H7 (cell line): ENCODE measurements at regions not wholly inside any gene's neighbourhood (a gene's known extent, or its start where the extent isn't known, plus 50 kb on each side); places are given as distances from the start of the nearest gene placed in this dataset.

Source experiments
- DNase-seq: peaks from one replicate; pipeline ENCODE4 v3.0.0; 2012
- H3K27me3 ChIP-seq: 2 replicates; pipeline ENCODE4 v1.6.0; 2011; ENCODE audit warnings: mild to moderate bottlenecking, low read length; ENCODE audit not compliant: control insufficient read depth, insufficient read depth
- H3K36me3 ChIP-seq: replicated peaks from 2 replicates; pipeline ENCODE4 v1.5.1; 2011; ENCODE audit warnings: low read length; ENCODE audit not compliant: control insufficient read depth, insufficient read depth
- H3K4me3 ChIP-seq: 2 replicates; pipeline ENCODE4 v1.5.1; 2011; ENCODE audit warnings: low read depth, mild to moderate bottlenecking, control low read depth, low read length, moderate library complexity; ENCODE audit not compliant: insufficient read depth

DNA sequence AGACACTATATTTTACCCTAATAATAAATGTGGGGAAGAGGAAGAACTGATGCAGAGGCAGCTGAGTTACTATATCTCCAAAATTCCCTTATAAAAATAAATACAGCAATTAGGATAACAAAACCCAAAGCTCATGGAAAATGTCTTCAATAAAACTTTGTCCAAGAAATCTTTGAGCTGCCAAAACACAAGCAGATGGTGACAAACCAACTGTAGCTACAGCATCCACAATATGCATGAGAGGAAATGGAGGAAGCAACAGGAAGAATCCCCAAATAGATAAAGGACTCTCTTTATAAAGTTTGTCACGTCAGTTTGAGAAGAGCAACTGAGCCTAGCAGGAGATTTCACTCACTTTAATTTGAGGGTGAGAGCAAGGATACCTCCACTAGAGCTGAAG, 638.2 kb downstream of the IGSF11 start:
- no peak overlapping the region for H3K4me3 ChIP-seq
- no peaks in the 10 kb centered on the region for H3K27me3 ChIP-seq
- DNase-seq, result no peak
- H3K36me3 ChIP-seq, result no peaks in the 10 kb centered on the region

DNA sequence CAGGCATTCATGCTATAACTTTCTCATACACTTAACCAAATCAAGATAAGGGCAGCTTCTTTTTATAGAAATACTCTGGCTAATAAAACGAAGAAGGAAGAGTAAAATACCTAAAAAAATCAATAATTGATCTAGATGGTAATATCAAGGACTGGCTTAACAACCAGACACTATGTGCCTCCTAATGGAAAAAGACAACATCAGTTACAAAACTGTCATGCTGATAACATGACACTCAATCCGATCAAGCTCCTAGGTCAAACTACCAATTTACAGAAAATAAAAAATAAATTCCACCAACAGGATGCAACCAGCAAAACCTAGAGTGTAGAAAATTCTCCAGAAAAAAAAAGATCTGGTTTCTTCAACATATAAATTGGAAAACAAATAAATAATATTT, 634.6 kb downstream of the IGSF11 start:
- no peaks in the 10 kb centered on the region for H3K36me3 ChIP-seq
- no peak overlapping the region for H3K4me3 ChIP-seq
- no peak for DNase-seq
- H3K27me3 ChIP-seq, result no peaks in the 10 kb centered on the region

DNA sequence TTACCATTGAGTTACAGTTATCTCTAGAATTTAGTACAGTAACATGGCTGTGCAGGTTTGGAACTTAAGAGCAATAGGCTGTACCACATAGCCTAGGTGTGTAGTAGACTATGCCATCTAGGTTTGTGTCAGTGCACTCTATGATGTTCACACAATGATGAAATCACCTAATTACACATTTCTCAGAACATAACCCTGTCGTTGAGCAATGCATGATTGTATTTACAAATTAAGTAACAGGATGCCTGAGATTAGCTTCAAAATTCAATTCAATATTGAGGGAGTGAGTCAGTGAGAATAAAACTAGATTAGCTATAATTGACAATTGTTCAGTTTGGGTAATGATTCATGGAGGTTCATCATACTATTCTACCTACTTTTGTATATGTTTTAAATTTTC, 633.8 kb downstream of the IGSF11 start:
- Histone ChIP-seq H3K27me3 (no peaks in the 10 kb centered on the region), H3K36me3 (no peaks in the 10 kb centered on the region), H3K4me3 (no peak overlapping the region)
- no peak for DNase-seq

DNA sequence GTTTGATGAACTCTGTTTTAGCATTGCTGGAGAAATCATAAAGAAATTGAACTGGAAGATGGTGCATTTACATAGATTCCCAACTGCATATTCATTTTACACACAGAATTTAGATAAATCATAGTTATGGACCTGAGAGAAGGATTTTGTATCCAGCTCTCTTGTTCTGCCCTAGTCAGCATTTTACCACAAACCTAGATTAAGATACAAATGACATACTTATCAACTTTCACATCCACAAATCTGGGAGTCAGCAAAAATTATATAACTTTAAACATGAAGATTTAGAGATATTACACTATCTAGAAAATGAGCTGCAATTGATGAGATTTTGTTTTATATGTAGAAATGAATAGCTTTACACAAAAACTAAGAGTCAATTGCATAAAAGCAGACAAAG, 632.8 kb downstream of the IGSF11 start:
- DNase-seq, result no peak
- H3K4me3 ChIP-seq, result no peak overlapping the region
- no peaks in the 10 kb centered on the region for H3K36me3 ChIP-seq
- no peaks in the 10 kb centered on the region for H3K27me3 ChIP-seq

DNA sequence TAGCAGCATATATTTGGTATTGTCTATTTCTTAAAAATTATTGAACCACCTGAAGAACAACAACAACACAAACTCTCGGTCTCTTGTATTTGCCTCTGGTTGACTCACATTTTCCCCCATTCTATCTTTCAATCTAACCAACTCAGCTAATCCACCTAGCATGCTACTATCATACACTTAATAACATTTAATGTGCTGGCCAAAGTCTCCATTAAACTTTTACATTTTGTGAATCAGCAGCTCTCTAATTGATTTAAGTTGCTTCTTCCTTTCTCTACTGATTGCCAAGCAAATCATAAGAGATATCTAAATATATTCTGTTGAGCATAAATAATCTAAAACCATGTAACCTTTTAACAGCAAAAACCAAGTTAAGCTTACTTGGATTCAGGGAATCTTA, 631.7 kb downstream of the IGSF11 start:
- DNase-seq, result no peak

DNA sequence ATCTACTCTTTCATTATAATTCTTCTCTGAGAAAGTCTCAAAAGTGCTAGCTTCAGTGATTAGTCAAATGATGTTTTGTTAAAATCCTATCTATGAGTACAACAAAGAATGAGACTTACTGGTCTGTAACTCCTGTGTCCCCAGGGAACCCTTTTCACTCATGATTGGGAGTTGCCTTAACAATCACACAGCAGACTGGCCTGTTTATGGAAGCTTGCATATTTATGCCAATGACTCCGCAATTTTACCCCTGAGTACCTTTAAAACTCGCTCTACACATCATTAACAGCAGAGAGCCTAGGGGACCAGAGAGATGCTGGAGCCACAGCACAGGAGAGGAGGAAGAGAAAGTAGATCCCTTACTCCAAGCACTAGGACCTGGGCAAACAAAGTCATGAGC, 628.1 kb downstream of the IGSF11 start:
- Histone ChIP-seq H3K27me3 (no peaks in the 10 kb centered on the region), H3K36me3 (no peaks in the 10 kb centered on the region), H3K4me3 (no peak overlapping the region)
- no peak for DNase-seq

More for the DNA sequence above, 631.7 kb downstream of the IGSF11 start:
- no peaks in the 10 kb centered on the region for H3K36me3 ChIP-seq
- no peaks in the 10 kb centered on the region for H3K27me3 ChIP-seq
- H3K4me3 ChIP-seq, result no peak overlapping the region

DNA sequence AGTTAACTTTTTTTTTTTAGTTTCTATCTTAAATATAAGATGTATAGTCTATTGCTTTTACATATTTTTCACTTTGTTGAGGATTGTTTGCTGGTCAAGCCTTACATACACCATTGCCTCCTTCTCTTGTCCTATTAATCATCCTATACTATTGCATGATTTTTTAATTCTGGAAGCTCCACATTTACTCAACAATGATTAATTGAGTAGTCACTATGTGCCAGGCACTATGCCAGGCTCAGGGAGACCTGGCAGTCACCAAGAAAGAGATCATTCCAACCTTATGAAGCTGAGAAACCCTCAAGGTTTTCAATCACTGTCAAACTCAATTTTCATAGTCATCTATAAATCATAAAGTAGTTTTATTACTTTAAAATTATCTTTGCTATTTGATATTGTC, 626.2 kb downstream of the IGSF11 start:
- no peak for DNase-seq
- no peak overlapping the region for H3K4me3 ChIP-seq
- no peaks in the 10 kb centered on the region for H3K27me3 ChIP-seq
- H3K36me3 ChIP-seq, result no peaks in the 10 kb centered on the region

DNA sequence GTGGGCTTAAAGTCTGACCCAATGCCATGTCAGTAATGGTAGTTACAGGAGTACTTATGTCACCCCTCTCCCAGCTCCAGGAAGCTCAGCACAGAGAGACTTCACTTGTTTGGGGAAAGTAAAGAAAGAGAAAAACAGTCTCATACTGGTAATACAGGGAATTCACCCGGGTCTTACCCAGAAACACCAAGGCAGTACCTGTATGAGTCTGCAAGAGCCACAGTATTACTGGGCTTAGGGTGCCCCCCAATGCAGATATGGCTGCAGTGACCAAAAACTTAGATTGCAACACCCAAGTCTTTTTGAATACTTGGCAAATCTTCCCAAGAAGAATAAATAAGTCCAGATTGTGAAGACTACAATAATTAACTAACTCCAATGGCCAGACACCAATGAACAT, 622.1 kb downstream of the IGSF11 start:
- H3K4me3 ChIP-seq, result no peak overlapping the region
- H3K27me3 ChIP-seq, result no peaks in the 10 kb centered on the region
- H3K36me3 ChIP-seq, result no peaks in the 10 kb centered on the region
- no peak for DNase-seq

DNA sequence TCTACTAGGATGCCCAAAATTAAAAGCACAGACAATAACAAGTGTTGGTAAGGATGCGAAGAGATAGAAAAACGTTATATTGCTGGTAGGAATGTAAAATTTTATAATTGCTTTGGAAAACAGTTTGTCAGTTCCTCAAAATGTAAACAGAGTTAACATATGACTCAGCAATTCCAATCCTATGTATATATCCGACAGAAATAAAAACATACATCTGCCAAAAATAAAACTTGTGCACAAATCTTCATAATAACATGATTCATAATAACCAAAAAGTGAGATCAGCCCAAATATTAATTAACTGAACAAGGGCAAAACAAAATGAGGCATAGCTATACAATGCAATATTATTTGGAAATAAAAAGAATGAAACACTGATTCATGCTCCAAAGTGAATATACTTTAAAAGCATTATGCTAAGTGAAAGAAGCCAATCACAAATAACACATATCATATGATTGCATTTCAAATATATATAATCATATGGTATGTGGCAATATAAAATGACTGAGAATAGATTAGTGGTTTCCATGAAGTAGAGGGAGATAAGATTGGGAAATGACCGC, 609.3 kb downstream of the IGSF11 start:
- H3K4me3 ChIP-seq, result no peak overlapping the region

DNA sequence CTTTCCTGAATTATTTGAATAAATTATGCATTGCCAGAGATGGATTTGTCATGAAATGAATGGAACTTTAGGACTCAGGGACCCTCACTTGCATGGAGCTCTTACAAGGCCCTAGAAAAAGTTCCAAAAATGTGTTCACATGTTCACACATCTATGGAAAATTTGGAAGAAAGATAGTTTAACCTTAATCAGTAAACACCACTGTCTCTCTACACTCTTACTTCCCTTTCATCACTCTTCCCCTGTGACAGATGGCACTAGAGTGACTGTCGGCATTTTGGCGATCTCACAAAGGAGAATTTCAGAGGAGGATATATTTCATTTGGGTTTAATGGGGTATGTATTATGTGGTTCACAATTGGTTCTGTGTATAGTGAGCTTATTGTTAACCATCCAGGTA, 600.8 kb downstream of the IGSF11 start:
- H3K4me3 ChIP-seq, result no peak overlapping the region
- no peaks in the 10 kb centered on the region for H3K36me3 ChIP-seq
- no peaks in the 10 kb centered on the region for H3K27me3 ChIP-seq

More for the DNA sequence above, 609.3 kb downstream of the IGSF11 start:
- no peaks in the 10 kb centered on the region for H3K36me3 ChIP-seq
- no peaks in the 10 kb centered on the region for H3K27me3 ChIP-seq
- DNase-seq, result no peak

DNA sequence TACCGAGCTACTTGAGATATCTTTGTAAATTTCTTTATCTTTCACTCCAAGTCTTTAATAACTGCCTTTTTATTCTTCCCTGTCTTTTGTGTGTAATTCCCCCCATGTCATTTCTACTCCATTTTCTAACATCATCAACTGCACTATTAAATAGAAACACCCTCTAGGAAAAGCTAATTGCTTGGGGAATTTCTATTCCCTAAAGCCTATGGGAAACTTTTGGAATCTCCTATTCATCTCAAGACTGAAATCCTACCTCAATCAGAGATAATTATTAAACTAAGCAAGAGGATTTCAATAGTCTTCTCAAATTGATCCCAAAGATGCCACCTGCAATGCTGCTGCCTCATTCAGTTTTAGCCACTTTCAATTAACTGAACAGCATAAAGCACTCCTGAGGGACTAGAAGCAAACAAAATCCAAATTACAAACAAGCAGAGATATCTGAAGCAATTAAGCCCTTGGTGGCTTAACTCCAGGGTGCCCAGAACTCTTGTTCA, 598.7 kb downstream of the IGSF11 start:
- DNase-seq, result no peak
- H3K4me3 ChIP-seq, result no peak overlapping the region
- no peaks in the 10 kb centered on the region for H3K27me3 ChIP-seq
- H3K36me3 ChIP-seq, result no peaks in the 10 kb centered on the region

More for the DNA sequence above, 600.8 kb downstream of the IGSF11 start:
- no peak for DNase-seq

DNA sequence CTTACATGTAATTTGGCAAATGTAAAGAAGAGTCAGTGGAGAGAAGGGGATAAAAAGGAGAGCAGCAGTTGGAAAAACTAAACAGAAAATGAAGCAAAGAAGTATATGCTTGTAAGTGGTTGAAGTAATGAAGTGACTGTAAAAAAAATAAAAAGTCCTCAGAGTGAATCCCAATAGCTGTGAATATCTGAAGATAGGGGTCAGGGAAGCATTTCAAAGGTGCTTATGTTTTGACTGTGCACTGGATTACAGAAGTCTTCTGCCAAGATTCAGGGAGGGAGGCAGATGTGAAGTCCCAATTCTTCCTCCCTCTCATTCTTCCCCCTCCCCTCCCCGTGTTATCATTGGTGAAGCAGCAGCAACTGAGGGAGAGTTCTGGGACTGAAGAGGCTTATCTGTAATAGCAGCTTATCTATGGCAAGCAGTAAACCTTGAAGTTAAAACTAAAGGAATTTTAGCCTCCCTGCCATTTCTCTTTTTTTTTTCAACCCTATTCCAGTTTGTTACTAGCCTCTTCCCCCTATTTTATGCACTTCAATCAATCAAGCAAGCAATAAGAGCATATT, 597.9 kb downstream of the IGSF11 start:
- DNase-seq, result no peak
- Histone ChIP-seq H3K4me3 (no peak overlapping the region), H3K36me3 (no peaks in the 10 kb centered on the region), H3K27me3 (no peaks in the 10 kb centered on the region)

DNA sequence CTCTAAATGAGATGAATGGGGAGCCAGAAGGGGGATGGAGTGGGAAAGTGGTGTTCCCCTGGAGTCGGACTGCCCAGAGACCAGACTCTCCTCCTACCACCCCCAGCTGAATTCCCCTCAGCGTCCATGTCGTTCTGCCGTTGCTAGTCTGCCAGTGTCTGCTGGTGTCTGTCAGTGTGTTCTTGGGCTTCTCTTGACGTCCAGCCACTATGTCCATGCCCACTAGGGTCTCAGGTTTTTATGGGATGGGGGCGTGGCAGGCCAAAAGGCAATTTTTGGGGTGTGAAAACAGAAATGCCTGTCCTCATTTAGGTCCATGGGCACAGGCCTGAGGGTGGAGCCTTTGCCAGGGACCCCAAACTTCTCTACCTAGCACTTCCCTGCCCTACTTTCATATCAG, 589.6 kb downstream of the IGSF11 start:
- no peak for DNase-seq
- H3K4me3 ChIP-seq, result no peak overlapping the region
- no peaks in the 10 kb centered on the region for H3K27me3 ChIP-seq
- no peaks in the 10 kb centered on the region for H3K36me3 ChIP-seq

DNA sequence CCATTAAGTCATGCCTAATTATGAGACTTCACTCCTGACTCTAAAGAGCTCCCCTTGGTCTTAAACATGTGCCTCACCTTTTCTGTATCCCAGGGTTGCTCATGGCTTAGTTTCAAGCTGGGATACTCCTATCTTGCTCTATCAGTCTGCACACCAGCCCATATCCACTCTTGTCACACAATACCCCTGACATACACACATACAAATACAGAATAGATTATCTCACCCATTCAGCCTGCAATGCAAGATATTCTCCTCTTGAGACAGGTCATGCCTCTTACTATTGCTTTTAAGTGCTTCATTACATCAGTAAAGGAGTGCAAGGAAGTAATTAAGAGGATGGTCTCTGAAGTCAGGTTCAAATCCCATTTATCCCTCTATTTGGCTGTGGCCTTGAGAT, 587.3 kb downstream of the IGSF11 start:
- Histone ChIP-seq H3K36me3 (no peaks in the 10 kb centered on the region), H3K27me3 (no peaks in the 10 kb centered on the region), H3K4me3 (no peak overlapping the region)
- DNase-seq, result no peak

DNA sequence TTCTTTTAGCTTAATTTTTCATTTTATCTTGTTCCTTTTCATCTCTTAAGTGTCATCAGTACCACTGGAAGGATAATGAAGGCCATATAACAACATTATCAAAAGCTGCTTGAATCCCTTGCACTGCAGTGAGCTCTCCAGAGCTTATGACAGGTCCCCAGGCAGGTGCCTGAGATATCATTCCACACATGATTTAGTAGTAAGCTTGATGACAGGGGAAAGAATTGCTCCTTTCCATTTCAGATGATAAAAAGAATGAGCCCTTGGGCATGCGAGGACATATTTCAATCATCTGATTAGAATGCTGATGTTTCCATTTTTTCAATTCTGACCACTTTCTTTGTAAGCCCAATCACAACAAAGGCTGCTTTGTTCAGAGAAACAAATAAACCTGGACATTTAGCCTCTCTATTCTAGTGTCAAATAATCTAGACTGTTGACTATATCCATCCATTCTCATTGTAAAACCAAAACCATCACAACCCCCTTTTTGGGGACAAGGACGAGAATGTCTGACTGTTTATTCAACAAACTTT, 567.8 kb downstream of the IGSF11 start:
- no peak for DNase-seq
- Histone ChIP-seq H3K4me3 (no peak overlapping the region), H3K27me3 (no peaks in the 10 kb centered on the region), H3K36me3 (no peaks in the 10 kb centered on the region)
